Activated naive CD4-positive, alpha-beta T cell treated with anti-CD3 and anti-CD28 coated beads, Interleukin-2, amount 10 ng/mL, durations not matched to agents 7 days and 5 days (primary cell): ENCODE measurements at regions not wholly inside any gene's neighbourhood (a gene's known extent, or its start where the extent isn't known, plus 50 kb on each side); places are given as distances from the start of the nearest gene placed in this dataset.

Experiments
- CTCF ChIA-PET: fragments of 350-600 bp; sonication (Branson Sonifier 250); formaldehyde crosslinking; loops from one replicate; lab custom pipeline; 2021; ENCODE audit warnings: antibody characterized with exemption; lab: Charles Lee
- DNase-seq: peaks from one replicate; pipeline ENCODE4 v3.0.0-alpha.2; 2020
- H3K27ac Mint-ChIP-seq: one replicate; pipeline ENCODE4 v1.8.0; 2021; ENCODE audit warnings: mild to moderate bottlenecking, moderate library complexity, mixed read lengths
- H3K27me3 Mint-ChIP-seq: one replicate; pipeline ENCODE4 v1.8.0; 2021; ENCODE audit warnings: mild to moderate bottlenecking, mixed read lengths
- H3K36me3 Mint-ChIP-seq: one replicate; pipeline ENCODE4 v1.8.0; 2021; ENCODE audit warnings: mixed read lengths
- H3K4me1 Mint-ChIP-seq: one replicate; pipeline ENCODE4 v1.8.0; 2021; ENCODE audit warnings: mixed read lengths
- H3K4me3 Mint-ChIP-seq: one replicate; pipeline ENCODE4 v1.8.0; 2021; ENCODE audit warnings: mild to moderate bottlenecking, moderate library complexity, mixed read lengths
- H3K9me3 Mint-ChIP-seq: one replicate; pipeline ENCODE4 v1.8.0; 2021; ENCODE audit warnings: mixed read lengths

- CTCF ChIA-PET: no interaction called here
- Mint-ChIP-seq H3K4me1 (no peaks in the 10 kb centered on the region), H3K27ac (no peak overlapping the region), H3K4me3 (no peak overlapping the region), H3K27me3 (no peaks in the 10 kb centered on the region), H3K9me3 (peaks cover 3% of the 10 kb centered on the region), H3K36me3 (no peaks in the 10 kb centered on the region)
- no peak for DNase-seq
Measured at GRCh38 chr1:218946147-218946546, 227.5 kb upstream of the LYPLAL1 start.

GRCh38 chr1:218948446-218948845 lies 225.2 kb upstream of the LYPLAL1 start:
- H3K27me3 Mint-ChIP-seq: no peaks in the 10 kb centered on the region
- no peaks in the 10 kb centered on the region for H3K9me3 Mint-ChIP-seq
- no peaks in the 10 kb centered on the region for H3K36me3 Mint-ChIP-seq
- no peak for DNase-seq
- no peaks in the 10 kb centered on the region for H3K4me1 Mint-ChIP-seq
- no peak overlapping the region for H3K27ac Mint-ChIP-seq
- CTCF ChIA-PET: interaction anchor here (0.6 kb wide), 1 partner anchor 517 kb away, joined by 5 read pairs; no protein-coding TSS in a partner anchor
- no peak overlapping the region for H3K4me3 Mint-ChIP-seq

GRCh38 chr1:218953386-218953785 lies 220.3 kb upstream of the LYPLAL1 start:
- no peaks in the 10 kb centered on the region for H3K4me1 Mint-ChIP-seq
- CTCF ChIA-PET: no interaction called here
- H3K27ac Mint-ChIP-seq: no peak overlapping the region
- DNase-seq: no peak
- H3K27me3 Mint-ChIP-seq: no peaks in the 10 kb centered on the region
- H3K36me3 Mint-ChIP-seq: no peaks in the 10 kb centered on the region
- H3K9me3 Mint-ChIP-seq: no peaks in the 10 kb centered on the region
- H3K4me3 Mint-ChIP-seq: no peak overlapping the region

GRCh38 chr1:218957971-218958370 lies 215.7 kb upstream of the LYPLAL1 start:
- DNase-seq: no peak
- CTCF ChIA-PET: no interaction called here
- H3K9me3 Mint-ChIP-seq: no peaks in the 10 kb centered on the region
- no peaks in the 10 kb centered on the region for H3K27me3 Mint-ChIP-seq
- H3K4me3 Mint-ChIP-seq: no peak overlapping the region
- no peaks in the 10 kb centered on the region for H3K4me1 Mint-ChIP-seq
- H3K36me3 Mint-ChIP-seq: no peaks in the 10 kb centered on the region
- no peak overlapping the region for H3K27ac Mint-ChIP-seq

GRCh38 chr1:218959784-218960183 lies 213.9 kb upstream of the LYPLAL1 start:
- H3K36me3 Mint-ChIP-seq: no peaks in the 10 kb centered on the region
- CTCF ChIA-PET: no interaction called here
- H3K4me3 Mint-ChIP-seq: no peak overlapping the region
- no peak for DNase-seq
- H3K27me3 Mint-ChIP-seq: no peaks in the 10 kb centered on the region
- H3K27ac Mint-ChIP-seq: no peak overlapping the region
- H3K4me1 Mint-ChIP-seq: no peaks in the 10 kb centered on the region
- no peaks in the 10 kb centered on the region for H3K9me3 Mint-ChIP-seq

- Mint-ChIP-seq H3K4me1 (no peaks in the 10 kb centered on the region), H3K4me3 (no peak overlapping the region), H3K27me3 (no peaks in the 10 kb centered on the region), H3K9me3 (no peaks in the 10 kb centered on the region), H3K27ac (no peak overlapping the region), H3K36me3 (no peaks in the 10 kb centered on the region)
- CTCF ChIA-PET: no interaction called here
- no peak for DNase-seq
Measured at GRCh38 chr1:218964471-218965185, 209.1 kb upstream of the LYPLAL1 start.

GRCh38 chr1:218965821-218966220 lies 207.9 kb upstream of the LYPLAL1 start:
- no peak overlapping the region for H3K4me3 Mint-ChIP-seq
- H3K4me1 Mint-ChIP-seq: no peaks in the 10 kb centered on the region
- no peak for DNase-seq
- no peaks in the 10 kb centered on the region for H3K36me3 Mint-ChIP-seq
- H3K27me3 Mint-ChIP-seq: no peaks in the 10 kb centered on the region
- no peak overlapping the region for H3K27ac Mint-ChIP-seq
- CTCF ChIA-PET: no interaction called here
- H3K9me3 Mint-ChIP-seq: peaks cover 2% of the 10 kb centered on the region

GRCh38 chr1:218967254-218967653 lies 206.4 kb upstream of the LYPLAL1 start:
- Mint-ChIP-seq H3K4me3 (no peak overlapping the region), H3K27me3 (no peaks in the 10 kb centered on the region), H3K9me3 (peaks cover 6% of the 10 kb centered on the region), H3K27ac (no peak overlapping the region), H3K36me3 (no peaks in the 10 kb centered on the region), H3K4me1 (no peaks in the 10 kb centered on the region)
- no peak for DNase-seq
- CTCF ChIA-PET: no interaction called here

- no peak for DNase-seq
- no peaks in the 10 kb centered on the region for H3K4me1 Mint-ChIP-seq
Measured at GRCh38 chr1:218967836-218968235, 205.8 kb upstream of the LYPLAL1 start.

GRCh38 chr1:218969006-218969405 lies 204.7 kb upstream of the LYPLAL1 start:
- H3K27ac Mint-ChIP-seq: no peak overlapping the region
- no peak for DNase-seq
- H3K9me3 Mint-ChIP-seq: peaks cover 6% of the 10 kb centered on the region
- H3K4me3 Mint-ChIP-seq: no peak overlapping the region
- CTCF ChIA-PET: no interaction called here
- H3K36me3 Mint-ChIP-seq: no peaks in the 10 kb centered on the region
- H3K27me3 Mint-ChIP-seq: no peaks in the 10 kb centered on the region
- H3K4me1 Mint-ChIP-seq: no peaks in the 10 kb centered on the region

More at GRCh38 chr1:218967836-218968235, 205.8 kb upstream of the LYPLAL1 start:
- H3K9me3 Mint-ChIP-seq: peaks cover 6% of the 10 kb centered on the region
- no peaks in the 10 kb centered on the region for H3K36me3 Mint-ChIP-seq
- H3K27ac Mint-ChIP-seq: no peak overlapping the region
- CTCF ChIA-PET: no interaction called here
- no peaks in the 10 kb centered on the region for H3K27me3 Mint-ChIP-seq
- H3K4me3 Mint-ChIP-seq: no peak overlapping the region

GRCh38 chr1:218970397-218970990 lies 203.2 kb upstream of the LYPLAL1 start:
- no peak overlapping the region for H3K4me3 Mint-ChIP-seq
- H3K27ac Mint-ChIP-seq: no peak overlapping the region
- peaks cover 6% of the 10 kb centered on the region for H3K9me3 Mint-ChIP-seq
- H3K36me3 Mint-ChIP-seq: no peaks in the 10 kb centered on the region
- no peak for DNase-seq
- no peaks in the 10 kb centered on the region for H3K4me1 Mint-ChIP-seq
- H3K27me3 Mint-ChIP-seq: no peaks in the 10 kb centered on the region
- CTCF ChIA-PET: no interaction called here

- no peaks in the 10 kb centered on the region for H3K27me3 Mint-ChIP-seq
- no peaks in the 10 kb centered on the region for H3K4me1 Mint-ChIP-seq
- CTCF ChIA-PET: no interaction called here
Measured at GRCh38 chr1:218971156-218971555, 202.5 kb upstream of the LYPLAL1 start.

GRCh38 chr1:218980881-218981280 lies 192.8 kb upstream of the LYPLAL1 start:
- Mint-ChIP-seq H3K27ac (no peak overlapping the region), H3K27me3 (no peaks in the 10 kb centered on the region), H3K4me1 (no peaks in the 10 kb centered on the region), H3K36me3 (no peaks in the 10 kb centered on the region), H3K4me3 (no peak overlapping the region), H3K9me3 (no peaks in the 10 kb centered on the region)
- CTCF ChIA-PET: no interaction called here
- DNase-seq: no peak

More at GRCh38 chr1:218971156-218971555, 202.5 kb upstream of the LYPLAL1 start:
- no peak for DNase-seq
- no peak overlapping the region for H3K4me3 Mint-ChIP-seq
- no peaks in the 10 kb centered on the region for H3K36me3 Mint-ChIP-seq
- H3K27ac Mint-ChIP-seq: no peak overlapping the region
- peaks cover 6% of the 10 kb centered on the region for H3K9me3 Mint-ChIP-seq

GRCh38 chr1:218982482-218982881 lies 191.2 kb upstream of the LYPLAL1 start:
- Mint-ChIP-seq H3K9me3 (no peaks in the 10 kb centered on the region), H3K4me1 (no peaks in the 10 kb centered on the region), H3K4me3 (no peak overlapping the region), H3K27me3 (no peaks in the 10 kb centered on the region), H3K36me3 (no peaks in the 10 kb centered on the region), H3K27ac (no peak overlapping the region)
- CTCF ChIA-PET: interaction anchor here (0.7 kb wide), 1 partner anchor 9 kb away, joined by 3 read pairs; no protein-coding TSS in a partner anchor
- no peak for DNase-seq

GRCh38 chr1:218983433-218983832 lies 190.2 kb upstream of the LYPLAL1 start:
- Mint-ChIP-seq H3K27me3 (no peaks in the 10 kb centered on the region), H3K27ac (no peak overlapping the region), H3K9me3 (no peaks in the 10 kb centered on the region), H3K36me3 (no peaks in the 10 kb centered on the region), H3K4me3 (no peak overlapping the region), H3K4me1 (no peaks in the 10 kb centered on the region)
- no peak for DNase-seq
- CTCF ChIA-PET: no interaction called here
